ENCODE measurements at regions not wholly inside any gene's neighbourhood (a gene's known extent, or its start where the extent isn't known, plus 50 kb on each side); places are given as distances from the start of the nearest gene placed in this dataset.

DNA sequence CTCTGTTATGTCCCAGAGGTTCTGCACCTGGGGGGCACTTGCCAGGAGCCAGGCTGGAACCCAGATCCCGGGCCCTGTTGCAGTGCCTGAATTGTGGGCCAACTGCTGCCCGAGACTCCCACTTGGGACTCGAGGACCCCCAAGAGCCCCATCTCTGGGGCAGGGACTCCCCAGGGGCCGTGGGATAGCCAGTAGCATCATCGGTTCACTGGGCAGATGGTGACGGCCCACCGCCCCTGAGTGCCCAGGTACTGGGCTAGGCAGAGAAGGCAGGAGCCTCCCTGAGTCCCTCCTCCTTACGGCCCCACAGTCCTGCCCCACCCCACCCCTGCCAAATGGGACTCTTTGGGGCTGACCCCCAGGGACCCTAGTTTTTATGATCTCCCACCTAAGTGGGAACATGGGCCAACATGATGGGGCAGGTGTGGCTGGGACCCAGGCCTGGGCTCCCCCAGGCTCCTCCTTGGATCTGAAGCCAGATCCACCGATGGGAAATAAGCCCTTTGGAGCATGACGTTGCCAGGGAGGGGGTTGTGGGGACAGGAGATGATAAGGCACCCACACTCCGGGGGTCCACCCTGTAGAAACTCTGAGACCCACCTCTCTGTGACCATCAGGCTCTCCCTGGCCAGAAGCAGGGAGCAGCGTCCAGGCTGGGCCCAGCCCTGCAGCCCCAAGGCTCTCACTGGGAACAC lies 94.5 kb upstream of the FGF3 start:
- H3K9ac ChIP-seq (replicated peaks in 1 of 4; ENCODE audit: extremely low read depth in 1 of 4, low read depth in 3 of 4, low read length in 3 of 4), result no peak overlapping the region
- FAIRE-seq, result no peak
- no peaks in the 10 kb centered on the region for H3K36me3 ChIP-seq (ENCODE audit: control insufficient read depth in 2 of 4, insufficient read depth in 4 of 4, low read length in 3 of 4)
- no peak overlapping the region for H3K14ac ChIP-seq (ENCODE audit: insufficient read length)
- no peak overlapping the region for H2AK5ac ChIP-seq (ENCODE audit: low read depth, low read length)
- peaks cover 1 to 19% (median 10%) of the 10 kb centered on the region in 4 experiments; a peak in 6 of 7 replicates for H3K27me3 ChIP-seq (replicated peaks in 1 of 4; ENCODE audit: control insufficient read depth in 3 of 4, extremely low read depth in 1 of 4, insufficient read depth in 3 of 4, low read length in 3 of 4)
- no peak overlapping the region for H2AFZ ChIP-seq (ENCODE audit: low read length)
- POLR2A ChIA-PET (ENCODE audit: partially characterized antibody), result interaction anchor here (0.8 to 1.0 kb wide), 2 partner anchors 67 to 289 kb away, joined by 3 read pairs; partner anchors contain the start of gene FADD
- no peak overlapping the region for H3K4ac ChIP-seq (replicated peaks; ENCODE audit: insufficient read length, low read depth, low read length)
- no peak overlapping the region for H2BK5ac ChIP-seq (ENCODE audit: low read depth, low read length)
- peak overlapping the region; percentile 72; the same call in 1 of the 2 replicates for H4K8ac ChIP-seq (ENCODE audit: extremely low read depth, insufficient read depth, low read length)
- peaks cover 0 to 3% (median 0%) of the 10 kb centered on the region in 4 experiments; a peak in 2 of 7 replicates for H3K4me1 ChIP-seq (replicated peaks in 1 of 4; ENCODE audit: control insufficient read depth in 3 of 4, insufficient read depth in 4 of 4, low read length in 3 of 4)
- H2BK120ac ChIP-seq (replicated peaks; ENCODE audit: low read depth, low read length), result no peak overlapping the region
- peaks cover 0 to 1% of the 10 kb centered on the region in 2 experiments for H4K20me1 ChIP-seq (replicated peaks in 1 of 2; ENCODE audit: control insufficient read depth in 1 of 2, insufficient read depth in 2 of 2, low read length in 2 of 2)
- H3K18ac ChIP-seq (ENCODE audit: extremely low read depth, low read length), result no peak overlapping the region
- H3K79me1 ChIP-seq (ENCODE audit: low read depth, low read length), result no peaks in the 10 kb centered on the region
- no peak overlapping the region for H4K5ac ChIP-seq (ENCODE audit: insufficient read length, low read depth, low read length)
- H4K91ac ChIP-seq (replicated peaks; ENCODE audit: insufficient read length, low read length), result no peak overlapping the region
- no peak overlapping the region for H2BK15ac ChIP-seq (ENCODE audit: low read length)
- no peak overlapping the region for H3K4me2 ChIP-seq (ENCODE audit: insufficient read depth in 1 of 2, low read depth in 2 of 2, low read length in 2 of 2)
- DNase-seq (ENCODE audit: low read depth in 1 of 2, low spot score in 2 of 2), result no peak
- H3K23ac ChIP-seq (ENCODE audit: insufficient read length), result no peak overlapping the region
- no peak overlapping the region for H2BK20ac ChIP-seq (ENCODE audit: low read length)
- 87% methylated on average over 7 of the region's 12 CpGs; no CpG with 5 or more reads in 1 of the 2 experiments for WGBS, 2 experiments (ENCODE audit: extremely low coverage in 1 of 2, insufficient coverage in 1 of 2, insufficient read length in 1 of 2, insufficient replicate concordance in 2 of 2, low coverage in 1 of 2, low lambda C conversion rate in 2 of 2, missing lambda C conversion rate in 1 of 2)
- no peak overlapping the region for H3K27ac ChIP-seq (ENCODE audit: low read depth, low read length)
- H3K56ac ChIP-seq (replicated peaks; ENCODE audit: insufficient read length, low read depth, low read length), result no peak overlapping the region
- H3K4me3 ChIP-seq (ENCODE audit: extremely low read depth in 1 of 4, insufficient read depth in 2 of 4, low read depth in 3 of 4, low read length in 4 of 4), result no peak overlapping the region
- CTCF ChIA-PET (ENCODE audit: partially characterized antibody), result interaction anchor here (0.6 to 10.8 kb wide), 21 partner anchors 9 to 291 kb away, joined by 3 to 173 read pairs (median 5); no protein-coding TSS in a partner anchor
- no peaks in the 10 kb centered on the region for H3K79me2 ChIP-seq (ENCODE audit: control insufficient read depth in 1 of 2, insufficient read depth in 2 of 2, low read length in 2 of 2)
- H3K23me2 ChIP-seq (ENCODE audit: low read depth, low read length), result no peaks in the 10 kb centered on the region
- H3K9me3 ChIP-seq (ENCODE audit: insufficient read depth in 2 of 2, low read depth in 1 of 2, low read length in 1 of 2), result no peaks in the 10 kb centered on the region
- H2BK12ac ChIP-seq (ENCODE audit: low read depth, low read length), result no peak overlapping the region
- TF ChIP-seq TEAD4 (IDR thresholded peaks at IDR 0.05; ENCODE audit: low read depth, low read length), result no peak
- no peak for TF ChIP-seq JUND (IDR thresholded peaks at IDR 0.05; ENCODE audit: low read length)
- TF ChIP-seq MAX (IDR thresholded peaks at IDR 0.05), result no peak
- TF ChIP-seq HDAC2 (IDR thresholded peaks at IDR 0.05; ENCODE audit: borderline replicate concordance in 1 of 2, low read depth in 2 of 2, low read length in 2 of 2), result no peak
- no peak for TF ChIP-seq BCL11A (IDR thresholded peaks at IDR 0.05; ENCODE audit: low read depth in 2 of 2, low read length in 2 of 2)
- TF ChIP-seq RAD21 (IDR thresholded peaks at IDR 0.05 in 1 of 2, conservative IDR thresholded peaks at IDR 0.05 in 1 of 2; ENCODE audit: low read depth in 2 of 2, low read length in 2 of 2), result no peak
- no peak for TF ChIP-seq SIN3A (conservative IDR thresholded peaks at IDR 0.05 in 1 of 2, IDR thresholded peaks at IDR 0.05 in 1 of 2; ENCODE audit: low read depth in 1 of 2, low read length in 2 of 2)
- TF ChIP-seq RXRA (IDR thresholded peaks at IDR 0.05; ENCODE audit: insufficient read depth, low read depth, low read length), result no peak
- TF ChIP-seq JUN (IDR thresholded peaks at IDR 0.05; ENCODE audit: low read depth, low read length), result no peak
- no peak for TF ChIP-seq CBX8 (IDR thresholded peaks at IDR 0.05; ENCODE audit: borderline replicate concordance, low read depth, low read length)
- no peak for TF ChIP-seq BRCA1 (IDR thresholded peaks at IDR 0.05; ENCODE audit: low read depth, low read length)
- TF ChIP-seq SIRT6 (IDR thresholded peaks at IDR 0.05; ENCODE audit: low read length), result no peak
